ENCODE measurements at regions not wholly inside any gene's neighbourhood (a gene's known extent, or its start where the extent isn't known, plus 50 kb on each side); places are given as distances from the start of the nearest gene placed in this dataset.

DNA sequence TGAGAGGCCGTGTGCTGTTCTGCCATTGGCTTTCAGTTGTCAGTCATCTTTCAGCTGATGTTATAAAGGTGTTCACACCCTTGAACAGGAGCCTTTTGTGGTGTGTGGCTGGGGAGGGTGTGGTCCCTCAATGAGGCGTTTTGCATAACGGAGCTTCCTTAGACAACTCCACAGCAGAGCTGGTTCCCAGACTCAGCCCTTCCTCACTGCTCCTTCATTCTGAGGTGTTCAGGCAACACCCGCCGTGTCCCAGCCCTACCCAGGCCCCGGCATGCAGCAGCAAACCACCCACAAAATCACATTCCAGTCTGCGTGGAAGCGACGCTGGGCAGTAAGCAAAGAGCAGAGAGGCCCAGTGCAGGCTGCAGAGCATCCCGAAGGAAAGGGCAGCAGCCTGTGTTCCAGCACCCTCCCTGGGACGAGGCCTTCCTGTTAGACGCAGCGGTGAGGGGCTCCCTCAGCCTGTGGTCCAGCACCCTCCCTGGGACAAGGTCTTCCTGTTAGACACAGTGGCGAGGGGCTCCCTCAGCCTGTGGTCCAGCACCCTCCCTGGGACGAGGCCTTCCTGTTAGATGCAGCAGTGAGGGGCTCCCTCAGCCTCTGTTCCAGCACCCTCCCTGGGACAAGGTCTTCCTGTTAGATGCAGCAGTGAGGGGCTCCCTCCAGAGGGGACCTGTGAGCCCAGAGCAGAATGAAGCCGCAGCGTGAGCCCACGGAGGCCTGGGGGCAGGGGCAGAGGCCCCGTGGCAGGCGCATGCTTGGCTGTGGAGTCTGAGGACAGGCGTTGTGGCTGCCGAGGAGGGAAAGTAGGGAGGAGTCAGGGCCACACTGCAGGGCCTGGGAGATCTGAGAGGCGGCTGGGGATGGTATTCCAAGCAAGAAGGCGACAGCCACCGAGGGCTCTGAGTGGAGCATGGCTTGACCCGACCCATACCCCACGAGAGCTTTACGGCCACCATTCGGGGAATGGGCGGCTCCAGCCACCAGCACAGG, 201.8 kb upstream of the HDAC4 start:
- no peak for DNase-seq (ENCODE audit: low read depth in 2 of 2)
- no peaks in the 10 kb centered on the region for H3K36me3 ChIP-seq (ENCODE audit: control insufficient read depth, insufficient read depth, low read length)
- TF ChIP-seq EZH2 (IDR thresholded peaks at IDR 0.05; ENCODE audit: low read length, missing control alignments) (no peak), CTCF (conservative IDR thresholded peaks at IDR 0.05 in 1 of 2, IDR thresholded peaks at IDR 0.05 in 1 of 2; ENCODE audit: low read depth in 1 of 2, low read length in 2 of 2) (no peak)
- H3K4me1 ChIP-seq (ENCODE audit: control insufficient read depth, extremely low read depth, insufficient read depth, low read length) = no peaks in the 10 kb centered on the region
- no peak overlapping the region for H3K4me2 ChIP-seq (ENCODE audit: extremely low read depth, insufficient read depth, low read length)
- no peak overlapping the region for H3K4me3 ChIP-seq (replicated peaks in 1 of 4; ENCODE audit: control extremely low read depth in 1 of 4, insufficient read depth in 1 of 4, low read depth in 3 of 4, low read length in 4 of 4)
- H4K20me1 ChIP-seq (ENCODE audit: control insufficient read depth, extremely low read depth, insufficient read depth, low read length) = no peaks in the 10 kb centered on the region
- no peak overlapping the region for H3K9ac ChIP-seq (ENCODE audit: insufficient read depth, low read length)
- no peaks in the 10 kb centered on the region for H3K27me3 ChIP-seq (ENCODE audit: control insufficient read depth, insufficient read depth, low read length)
- no peak overlapping the region for H3K27ac ChIP-seq (ENCODE audit: insufficient read depth, low read length)
- no peak overlapping the region for H2AFZ ChIP-seq (ENCODE audit: low read length)
- no peaks in the 10 kb centered on the region for H3K79me2 ChIP-seq (ENCODE audit: control insufficient read depth, insufficient read depth, low read length)
- H3K9me3 ChIP-seq (ENCODE audit: control insufficient read depth, insufficient read depth, low read depth, low read length) = no peaks in the 10 kb centered on the region

DNA sequence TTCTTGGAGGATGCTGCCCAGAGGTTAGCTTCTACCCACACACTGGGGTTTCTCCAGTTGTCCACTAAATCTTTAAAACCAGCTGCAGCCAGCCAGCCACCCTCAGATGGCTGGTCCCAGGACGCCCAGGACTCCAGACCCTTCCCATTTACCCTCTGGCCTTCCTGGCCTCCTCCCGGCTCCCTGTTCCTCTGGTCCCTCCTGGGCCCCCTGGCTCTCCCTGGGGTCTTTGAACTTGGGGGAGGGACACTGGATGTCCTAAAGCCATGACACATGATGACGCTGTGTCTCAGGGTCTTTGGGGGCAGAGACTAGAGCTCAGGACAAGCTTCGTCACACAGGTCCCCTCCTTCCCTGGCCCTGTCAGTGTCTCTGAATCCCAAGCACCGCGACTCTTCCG, 201.1 kb upstream of the HDAC4 start:
- H3K4me1 ChIP-seq (ENCODE audit: control insufficient read depth, extremely low read depth, insufficient read depth, low read length) = no peaks in the 10 kb centered on the region
- no peaks in the 10 kb centered on the region for H3K9me3 ChIP-seq (ENCODE audit: control insufficient read depth, insufficient read depth, low read depth, low read length)

More for the DNA sequence above, 201.1 kb upstream of the HDAC4 start:
- Histone ChIP-seq H3K4me2 (ENCODE audit: extremely low read depth, insufficient read depth, low read length) (no peak overlapping the region), H3K27me3 (ENCODE audit: control insufficient read depth, insufficient read depth, low read length) (no peaks in the 10 kb centered on the region), H3K36me3 (ENCODE audit: control insufficient read depth, insufficient read depth, low read length) (no peaks in the 10 kb centered on the region), H4K20me1 (ENCODE audit: control insufficient read depth, extremely low read depth, insufficient read depth, low read length) (no peaks in the 10 kb centered on the region), H3K27ac (ENCODE audit: insufficient read depth, low read length) (no peak overlapping the region), H3K9ac (ENCODE audit: insufficient read depth, low read length) (no peak overlapping the region), H2AFZ (ENCODE audit: low read length) (no peak overlapping the region), H3K4me3 (replicated peaks in 1 of 4; ENCODE audit: control extremely low read depth in 1 of 4, insufficient read depth in 1 of 4, low read depth in 3 of 4, low read length in 4 of 4) (no peak overlapping the region), H3K79me2 (ENCODE audit: control insufficient read depth, insufficient read depth, low read length) (no peaks in the 10 kb centered on the region)
- TF ChIP-seq EZH2 (IDR thresholded peaks at IDR 0.05; ENCODE audit: low read length, missing control alignments) = no peak
- no peak for TF ChIP-seq CTCF (conservative IDR thresholded peaks at IDR 0.05 in 1 of 2, IDR thresholded peaks at IDR 0.05 in 1 of 2; ENCODE audit: low read depth in 1 of 2, low read length in 2 of 2)
- no peak for DNase-seq (ENCODE audit: low read depth in 2 of 2)
